Lower leg skin (tissue), 4 donors: ENCODE measurements at regions not wholly inside any gene's neighbourhood (a gene's known extent, or its start where the extent isn't known, plus 50 kb on each side); places are given as distances from the start of the nearest gene placed in this dataset.
"Not testable (repeated sequence)": the region's sequence is repeated elsewhere in the genome, so short reads cannot be mapped to it uniquely, and the experiment has no call there.

Experiments
- DNase-seq, 2 donors: peaks; one replicate each; pipeline ENCODE4 v3.0.0-alpha.2; 2019; ENCODE audit warnings: low spot score in 2 of 2
- H3K4me3 ChIP-seq: fragments of 200-600 bp; sonication (generic); 2 replicates; pipeline ENCODE4 v1.5.1; 2017; ENCODE audit warnings: mild to moderate bottlenecking, low read depth; ENCODE audit not compliant: poor library complexity, severe bottlenecking
- POLR2A ChIP-seq, 2 donors: fragments of 450-650 bp; IDR thresholded peaks; one replicate each; pipeline ENCODE4 v1.6.1; 2016 to 2017; ENCODE audit warnings: antibody characterized with exemption in 2 of 2, mild to moderate bottlenecking in 1 of 2, moderate library complexity in 1 of 2
- WGBS, 2 donors: methylation state at CpG; one replicate each; pipeline ENCODE4 v1.1.5; 2018; 5-methylcytosine and 5-hydroxymethylcytosine counted together
- intact Hi-C: fragments of 100-400 bp; cut with DNase I; formaldehyde crosslinking; loops from one replicate; pipeline ENCODE4 v1.15.0; 2023; ENCODE audit warnings: low total_unique reads
- TF ChIP-seq, protein P1 (sequence below), 3 donors: fragments of 450-650 bp; IDR thresholded peaks; one replicate each; pipeline ENCODE4 v1.5.1; 2016; ENCODE audit warnings: antibody characterized with exemption in 3 of 3, mild to moderate bottlenecking in 3 of 3, moderate library complexity in 2 of 3

DNA sequence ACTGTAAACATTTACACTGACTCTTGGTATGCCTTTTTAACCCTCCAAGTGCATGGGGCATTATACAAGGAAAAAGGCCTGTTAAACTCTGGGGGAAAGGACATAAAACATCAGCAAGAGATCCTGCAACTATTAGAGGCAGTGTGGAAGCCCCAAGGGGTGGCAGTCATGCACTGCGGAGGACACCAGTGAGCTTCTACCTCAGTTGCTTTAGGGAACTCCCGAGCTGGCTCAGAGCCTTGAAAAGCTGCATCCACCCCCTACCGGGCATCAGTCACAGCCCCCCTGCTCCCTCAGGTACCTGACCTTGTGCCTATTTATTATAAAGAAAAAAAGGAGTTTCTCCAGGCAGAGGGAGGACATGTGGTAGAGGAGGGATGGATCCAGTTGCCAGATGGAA lies 695.6 kb upstream of the LMO3 start:
- TF ChIP-seq POLR2A (IDR thresholded peaks at IDR 0.05) = no peak
- TF ChIP-seq, protein P1, sequence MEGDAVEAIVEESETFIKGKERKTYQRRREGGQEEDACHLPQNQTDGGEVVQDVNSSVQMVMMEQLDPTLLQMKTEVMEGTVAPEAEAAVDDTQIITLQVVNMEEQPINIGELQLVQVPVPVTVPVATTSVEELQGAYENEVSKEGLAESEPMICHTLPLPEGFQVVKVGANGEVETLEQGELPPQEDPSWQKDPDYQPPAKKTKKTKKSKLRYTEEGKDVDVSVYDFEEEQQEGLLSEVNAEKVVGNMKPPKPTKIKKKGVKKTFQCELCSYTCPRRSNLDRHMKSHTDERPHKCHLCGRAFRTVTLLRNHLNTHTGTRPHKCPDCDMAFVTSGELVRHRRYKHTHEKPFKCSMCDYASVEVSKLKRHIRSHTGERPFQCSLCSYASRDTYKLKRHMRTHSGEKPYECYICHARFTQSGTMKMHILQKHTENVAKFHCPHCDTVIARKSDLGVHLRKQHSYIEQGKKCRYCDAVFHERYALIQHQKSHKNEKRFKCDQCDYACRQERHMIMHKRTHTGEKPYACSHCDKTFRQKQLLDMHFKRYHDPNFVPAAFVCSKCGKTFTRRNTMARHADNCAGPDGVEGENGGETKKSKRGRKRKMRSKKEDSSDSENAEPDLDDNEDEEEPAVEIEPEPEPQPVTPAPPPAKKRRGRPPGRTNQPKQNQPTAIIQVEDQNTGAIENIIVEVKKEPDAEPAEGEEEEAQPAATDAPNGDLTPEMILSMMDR (IDR thresholded peaks at IDR 0.05) = no peak
- WGBS, 2 donors = 79 to 80% methylated on average over 3 of the region's 3 CpGs
- no peak for DNase-seq
- intact Hi-C loops = no loop called here
- H3K4me3 ChIP-seq = no peak overlapping the region

DNA sequence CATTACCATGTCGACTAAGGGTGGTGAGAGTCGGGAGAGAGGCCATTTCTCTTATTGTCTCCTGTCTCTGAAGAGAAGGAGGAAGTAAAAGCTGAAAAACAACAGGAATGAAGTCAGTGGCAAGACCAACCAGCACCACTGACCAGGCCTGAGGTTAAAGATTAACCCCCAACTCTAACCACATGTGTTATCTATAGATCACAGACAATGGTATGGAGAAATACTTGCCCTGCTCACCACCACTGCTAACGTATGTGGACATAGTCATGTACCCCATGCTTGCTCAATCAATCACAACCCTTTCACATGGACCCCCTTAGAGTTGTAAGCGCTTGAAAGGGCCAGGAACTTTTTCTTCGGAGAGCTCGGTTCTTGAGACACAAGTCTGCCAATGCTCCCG lies 690.9 kb upstream of the LMO3 start:
- TF ChIP-seq, protein P1 (IDR thresholded peaks at IDR 0.05) = no peak
- no peak for TF ChIP-seq POLR2A (IDR thresholded peaks at IDR 0.05)
- 88 to 94% methylated on average over 7 of the region's 7 CpGs for WGBS, 2 donors
- no peak for DNase-seq
- intact Hi-C loops = no loop called here
- no peak overlapping the region for H3K4me3 ChIP-seq

DNA sequence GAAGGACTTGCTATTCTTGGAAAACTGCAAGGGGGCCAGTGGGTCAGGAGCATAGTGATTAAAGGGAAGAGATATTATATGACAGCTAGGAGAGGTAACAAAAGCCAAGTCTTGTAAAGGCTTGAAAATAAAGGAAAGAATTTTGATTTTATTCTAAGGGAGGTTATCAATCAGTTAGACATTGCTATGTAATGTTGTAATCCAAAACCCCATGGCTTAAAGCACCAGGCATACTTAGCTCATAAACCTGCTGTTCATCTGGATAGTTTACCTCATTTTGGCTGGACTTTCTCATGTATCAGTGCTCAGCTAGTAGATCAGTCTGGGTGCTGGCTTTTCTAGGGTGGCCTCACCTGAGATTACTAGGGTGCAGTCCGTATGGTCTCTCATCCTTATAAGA lies 680.9 kb upstream of the LMO3 start:
- TF ChIP-seq, protein P1 (IDR thresholded peaks at IDR 0.05) = no peak
- TF ChIP-seq POLR2A (IDR thresholded peaks at IDR 0.05) = no peak
- no peak overlapping the region for H3K4me3 ChIP-seq
- WGBS, 2 donors = 87 to 89% methylated on average over 1 of the region's 1 CpG
- intact Hi-C loops = no loop called here
- DNase-seq = no peak

DNA sequence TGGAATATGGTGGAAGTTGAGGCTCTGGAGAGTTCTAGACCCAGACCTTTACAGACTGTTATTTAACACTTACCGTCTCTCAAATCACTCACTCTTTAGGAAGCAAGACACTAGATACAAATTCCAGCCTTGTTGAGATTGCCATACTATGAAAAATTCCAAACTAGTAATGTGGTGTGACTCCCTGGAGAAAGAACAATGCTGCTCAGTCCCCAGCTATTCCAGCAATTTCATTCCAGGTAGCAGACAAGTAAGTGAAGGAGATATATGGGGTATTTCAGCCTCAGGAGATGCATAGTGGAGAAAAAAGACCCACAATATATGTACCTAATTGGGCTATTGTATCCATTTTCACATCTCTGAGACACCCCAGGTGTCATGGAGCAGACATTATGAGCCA lies 678.9 kb upstream of the LMO3 start:
- intact Hi-C loops = no loop called here

DNA sequence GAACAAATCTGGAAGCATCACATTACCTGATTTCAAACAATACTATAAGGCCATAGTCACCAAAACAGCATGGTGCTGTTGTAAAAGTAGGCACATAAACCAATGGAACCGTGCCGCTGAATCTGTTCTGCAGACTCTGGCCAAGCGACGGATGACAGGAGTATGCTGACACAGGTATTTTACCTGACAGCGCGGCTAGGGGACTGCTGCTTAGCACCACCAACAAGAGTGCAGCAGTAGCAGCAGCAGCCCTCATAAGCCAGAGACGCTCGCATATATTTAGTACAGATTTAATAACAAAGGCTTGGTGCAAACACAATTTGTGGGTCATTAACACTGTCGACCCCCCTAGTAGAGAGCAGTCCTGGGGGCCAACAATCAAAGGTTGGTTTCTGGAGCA lies 677.6 kb upstream of the LMO3 start:
- H3K4me3 ChIP-seq = no peak overlapping the region
- peak in 1 of 2 donors; percentile 65 for DNase-seq
- 90% methylated on average over 9 of the region's 9 CpGs for WGBS, 2 donors
- TF ChIP-seq, protein P1 (IDR thresholded peaks at IDR 0.05) = no peak
- TF ChIP-seq POLR2A (IDR thresholded peaks at IDR 0.05) = no peak
- intact Hi-C loops = no loop called here

More for the DNA sequence above, 678.9 kb upstream of the LMO3 start:
- TF ChIP-seq, protein P1 (IDR thresholded peaks at IDR 0.05) = no peak
- no peak for TF ChIP-seq POLR2A (IDR thresholded peaks at IDR 0.05)
- no peak for DNase-seq
- 92 to 93% methylated on average over 1 of the region's 1 CpG for WGBS, 2 donors
- no peak overlapping the region for H3K4me3 ChIP-seq

DNA sequence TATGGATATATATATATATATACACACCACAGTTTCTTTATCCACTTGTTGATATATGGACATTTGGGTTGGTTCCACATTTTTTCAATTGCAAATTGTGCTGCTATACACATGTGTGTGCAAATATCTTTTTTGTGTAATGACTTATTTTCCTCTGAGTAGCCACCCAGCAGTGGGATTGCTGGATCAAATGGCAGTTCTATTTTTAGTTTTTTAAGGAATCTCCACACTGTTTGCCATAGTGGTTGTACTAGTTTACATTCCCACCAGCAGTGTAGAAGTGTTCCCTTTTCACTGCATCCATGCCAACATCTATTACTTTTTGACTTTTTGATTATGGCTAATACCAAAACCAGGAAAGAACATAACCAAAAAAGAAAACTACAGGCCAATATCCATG lies 676.2 kb upstream of the LMO3 start:
- intact Hi-C loops = not testable (repeated sequence)

More for the DNA sequence above, 676.2 kb upstream of the LMO3 start:
- DNase-seq, H3K4me3 ChIP-seq: not testable (repeated sequence)
